GM19467 (cell line): ENCODE measurements at regions not wholly inside any gene's neighbourhood (a gene's known extent, or its start where the extent isn't known, plus 50 kb on each side); places are given as distances from the start of the nearest gene placed in this dataset.

Experiments used
- ATAC-seq: cut with Tn5 transposase; IDR thresholded peaks from one replicate; pipeline ENCODE4 v1.9.1; 2021; ENCODE audit warnings: mild to moderate bottlenecking, moderate library complexity; ENCODE audit not compliant: unreplicated experiment

DNA sequence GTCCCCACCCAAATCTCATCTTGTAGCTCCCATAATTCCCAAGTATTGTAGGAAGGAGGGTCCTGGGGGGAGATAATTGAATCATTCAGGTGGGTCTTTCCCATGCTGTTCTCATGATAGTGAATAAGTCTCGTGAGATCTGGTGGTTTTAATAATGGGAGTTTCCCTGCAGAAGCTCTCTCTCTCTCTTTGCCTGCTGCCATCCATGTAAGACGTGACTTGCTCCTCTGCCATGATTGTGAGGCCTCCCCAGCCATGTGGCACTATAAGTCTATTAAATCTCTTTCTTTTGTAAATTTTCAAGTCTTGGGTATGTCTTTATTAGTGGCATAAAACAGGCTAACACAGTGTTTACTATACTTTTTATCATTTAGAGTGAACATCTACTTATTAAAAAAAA, 338.8 kb downstream of the ANKRD7 start:
- ATAC-seq, result no peak

DNA sequence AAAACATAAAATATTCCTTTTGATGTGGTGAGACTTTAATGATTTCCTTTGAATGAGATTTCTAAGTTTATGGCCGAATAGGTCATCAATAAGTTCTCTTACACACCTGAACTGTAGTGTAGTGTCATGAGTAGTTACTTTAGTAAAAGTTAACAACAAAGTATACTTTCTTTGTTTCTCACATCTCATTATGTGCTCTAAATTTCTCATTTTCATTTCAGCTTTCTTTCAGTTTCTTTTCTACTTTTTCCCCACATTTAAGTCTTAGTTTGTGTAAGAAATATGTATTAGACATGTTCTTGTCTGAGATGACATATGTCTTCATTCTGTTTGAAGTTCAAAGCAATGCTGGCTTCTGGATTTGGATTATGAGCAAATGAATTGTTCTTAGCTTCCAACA, 348.1 kb downstream of the ANKRD7 start:
- ATAC-seq, result no peak

DNA sequence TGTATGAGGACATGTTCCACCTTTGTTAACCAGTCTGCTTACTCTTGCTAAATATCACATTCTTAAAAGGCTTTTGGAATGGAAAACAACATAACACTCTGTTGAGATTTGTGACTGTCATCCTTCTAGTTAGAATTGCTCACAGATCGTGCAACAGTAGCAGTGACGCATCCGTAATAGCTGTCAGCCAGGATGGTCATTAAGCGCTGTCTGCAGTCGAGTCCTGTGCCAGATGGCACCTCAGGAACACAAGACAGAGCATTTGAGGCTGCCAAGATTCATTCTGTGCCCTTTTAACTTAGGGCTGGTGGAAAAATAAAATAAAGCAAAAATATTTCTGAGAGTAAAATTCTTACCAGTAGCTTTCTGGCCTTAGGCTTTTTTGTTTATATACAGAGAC, 348.6 kb downstream of the ANKRD7 start:
- no peak for ATAC-seq

DNA sequence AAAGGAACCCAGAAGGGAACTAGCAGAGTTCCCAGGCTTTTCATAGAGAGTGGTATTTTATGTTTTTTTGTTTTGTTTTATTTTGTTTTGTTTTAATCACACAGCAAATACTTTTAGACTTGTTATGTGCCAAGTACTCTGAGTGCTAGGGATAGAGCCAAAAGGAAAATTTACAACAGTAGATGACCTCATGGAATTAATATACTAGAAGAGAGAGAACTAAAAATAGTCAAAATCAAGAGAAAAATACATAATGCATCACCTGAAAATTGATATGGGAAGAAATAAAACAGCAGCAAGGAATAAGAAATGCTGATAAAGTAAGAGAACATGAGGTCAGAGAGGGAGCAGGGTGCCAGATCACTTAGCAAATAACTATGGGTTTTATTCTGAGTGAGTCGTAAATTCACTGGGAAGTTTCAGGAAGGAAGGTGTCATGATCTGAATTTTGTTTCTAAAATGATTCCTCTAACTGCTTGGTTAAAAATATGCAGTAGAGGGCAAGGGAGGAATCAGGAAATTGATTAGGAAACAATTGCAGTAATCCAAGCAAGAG, 351.0 kb downstream of the ANKRD7 start:
- ATAC-seq, result no peak

DNA sequence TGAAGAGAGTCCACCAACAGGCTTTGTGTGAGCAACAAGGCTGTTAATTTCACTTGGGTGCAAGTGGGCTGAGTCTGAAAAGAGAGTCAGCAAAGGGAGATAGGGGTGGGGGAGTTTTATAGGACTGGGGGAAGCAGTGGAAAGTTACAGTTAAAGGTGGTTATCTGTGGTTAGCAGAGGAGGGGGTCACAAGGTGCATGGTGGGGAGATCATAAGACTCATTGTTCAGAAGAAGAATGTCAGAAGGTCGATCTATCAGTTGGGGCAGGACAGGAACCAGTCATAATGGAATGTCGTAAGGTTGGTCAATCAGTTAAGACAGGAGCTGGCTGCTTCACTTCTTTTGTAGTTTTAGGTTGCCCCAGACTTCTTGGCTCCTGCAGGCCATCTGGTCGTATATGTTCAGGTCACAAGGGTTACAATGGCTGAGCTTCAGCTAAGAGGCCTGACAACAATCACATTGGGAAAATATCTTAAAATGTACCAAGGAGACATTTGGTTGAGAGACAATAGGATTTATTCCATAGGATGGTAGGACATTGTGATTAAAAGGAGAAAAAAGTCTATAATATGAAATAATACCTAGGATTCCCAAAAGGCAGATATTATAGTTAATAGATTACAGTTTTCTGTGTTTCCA, 356.4 kb downstream of the ANKRD7 start:
- no peak for ATAC-seq

DNA sequence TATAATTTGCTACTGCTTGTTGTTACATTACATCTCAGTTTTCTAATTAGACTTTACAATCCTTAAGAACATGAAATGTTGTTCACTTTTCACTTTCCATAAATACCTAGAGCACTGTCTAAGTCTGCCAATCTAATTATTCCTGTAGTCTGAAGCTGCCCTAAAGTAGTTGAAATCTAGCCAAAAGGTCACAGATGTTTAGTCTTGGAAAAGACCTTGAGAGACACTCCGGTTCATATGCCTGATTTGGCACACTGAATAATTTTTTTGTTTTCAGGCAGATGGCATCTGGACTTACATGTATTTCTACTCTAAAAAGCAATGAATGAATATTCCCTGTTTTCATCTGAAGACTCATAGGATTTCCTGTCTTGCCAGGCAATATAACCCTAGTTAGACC, 359.1 kb downstream of the ANKRD7 start:
- no peak for ATAC-seq

DNA sequence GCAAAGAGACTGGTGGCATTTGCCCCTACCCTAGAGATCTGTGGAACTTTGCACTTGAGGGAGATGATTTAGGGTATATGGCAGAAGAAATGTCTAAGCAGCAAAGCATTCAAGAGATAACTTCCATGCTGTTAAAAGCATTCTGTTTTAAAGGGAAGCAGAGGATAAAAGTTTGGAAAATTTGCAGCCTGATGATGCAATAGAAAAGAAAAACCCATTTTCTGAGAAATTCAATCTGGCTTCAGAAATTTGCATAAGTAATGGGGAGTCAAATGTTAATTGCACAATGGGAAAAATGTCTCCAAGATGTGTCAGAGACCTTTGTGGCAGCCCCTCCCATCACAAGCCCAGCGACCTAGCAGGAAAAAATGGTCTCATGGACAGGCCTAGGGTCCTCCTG, 361.7 kb downstream of the ANKRD7 start:
- no peak for ATAC-seq

DNA sequence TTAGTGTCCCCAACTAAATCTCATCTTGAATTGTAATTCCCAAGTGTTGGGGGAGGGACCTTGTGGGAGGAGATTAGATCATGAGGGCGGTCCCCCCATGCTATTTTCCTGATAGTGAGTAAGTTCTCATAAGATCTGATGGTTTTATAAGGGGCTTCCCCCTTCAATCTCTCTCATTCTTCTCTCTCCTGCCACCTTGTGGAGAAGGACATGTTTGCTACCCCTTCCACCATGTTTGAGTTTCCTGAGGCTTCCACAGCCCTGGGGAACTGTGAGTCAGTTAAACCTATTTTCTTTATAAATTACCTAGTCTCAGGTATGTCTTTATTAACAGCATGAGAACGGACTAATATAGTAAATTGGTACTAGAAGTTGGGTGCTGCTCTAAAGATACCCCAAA, 365.6 kb downstream of the ANKRD7 start:
- ATAC-seq, result no peak

DNA sequence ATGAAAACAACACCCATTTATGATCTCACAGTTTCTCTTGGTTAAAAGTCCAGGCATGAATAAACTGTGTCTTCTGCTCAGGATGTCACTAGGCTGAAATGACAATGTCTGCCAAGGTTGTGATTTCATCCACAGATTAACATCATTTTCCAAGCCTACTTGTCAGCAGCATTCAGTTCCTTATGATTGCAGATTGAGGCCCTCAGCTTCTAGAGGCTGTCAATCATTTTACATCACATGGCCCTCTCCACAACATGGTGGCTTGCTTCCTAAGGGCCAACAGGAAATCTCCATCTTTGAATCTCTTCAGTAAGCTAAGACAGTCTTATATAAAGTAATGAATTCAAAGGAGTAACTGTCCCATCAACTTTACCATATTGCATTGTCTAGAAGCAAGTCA, 377.6 kb downstream of the ANKRD7 start:
- no peak for ATAC-seq

DNA sequence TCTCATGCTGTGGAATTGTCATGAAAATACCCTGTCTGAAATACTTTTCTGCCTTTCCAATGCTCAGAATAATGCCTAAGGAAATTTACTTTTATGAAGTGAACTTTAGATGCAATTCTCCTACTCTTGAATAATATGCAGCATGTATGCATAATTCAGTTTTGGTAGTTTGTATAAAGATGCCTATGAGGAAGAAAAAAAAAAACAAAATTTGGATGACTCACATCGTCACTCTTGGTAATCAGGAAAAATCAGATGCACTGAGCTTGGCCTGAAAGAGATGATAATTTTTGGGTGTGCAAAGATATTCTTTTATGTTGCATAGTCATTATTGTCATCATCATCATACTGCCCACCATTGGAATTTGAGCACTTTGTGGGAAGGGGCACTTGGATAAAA, 382.1 kb downstream of the ANKRD7 start:
- no peak for ATAC-seq

DNA sequence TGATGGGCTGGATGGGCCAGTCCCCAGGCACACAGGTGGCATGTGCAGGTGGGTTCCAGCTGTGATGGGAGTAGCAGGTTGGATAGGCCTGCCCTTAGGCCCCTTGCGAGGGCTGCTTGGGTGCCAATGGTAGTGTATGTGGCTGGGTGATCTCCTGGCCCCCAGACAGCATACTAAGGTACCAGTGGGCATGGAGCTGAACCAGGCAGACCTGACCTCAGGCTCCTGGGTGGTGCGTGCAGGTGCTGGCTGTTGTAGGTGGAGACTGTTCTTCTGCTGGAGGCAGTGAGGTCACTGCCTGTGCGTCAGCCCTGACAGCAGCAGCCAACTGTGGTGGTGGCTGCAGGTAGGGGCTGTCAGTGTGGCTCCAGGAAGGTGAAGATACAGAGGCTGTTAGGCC, 384.7 kb downstream of the ANKRD7 start:
- no peak for ATAC-seq

DNA sequence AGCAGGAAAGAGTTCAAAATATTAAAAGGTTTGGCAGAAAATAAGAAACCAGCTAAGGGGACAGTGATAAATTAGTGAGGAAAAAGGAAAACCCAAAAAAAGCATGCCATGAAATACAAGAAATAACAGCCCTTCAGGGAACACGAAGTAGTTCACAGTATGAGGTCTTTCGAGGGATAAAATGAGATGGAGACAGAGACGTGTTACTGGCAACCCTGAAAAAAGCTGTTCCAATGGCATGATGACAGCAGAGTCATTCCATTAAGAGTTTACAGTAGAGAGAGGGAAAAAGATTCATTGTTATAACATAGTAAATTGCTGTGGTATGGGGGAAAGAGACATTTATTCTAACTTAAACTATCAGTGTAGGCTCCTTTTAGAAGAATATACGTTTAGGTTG, 391.2 kb downstream of the ANKRD7 start:
- ATAC-seq, result no peak

DNA sequence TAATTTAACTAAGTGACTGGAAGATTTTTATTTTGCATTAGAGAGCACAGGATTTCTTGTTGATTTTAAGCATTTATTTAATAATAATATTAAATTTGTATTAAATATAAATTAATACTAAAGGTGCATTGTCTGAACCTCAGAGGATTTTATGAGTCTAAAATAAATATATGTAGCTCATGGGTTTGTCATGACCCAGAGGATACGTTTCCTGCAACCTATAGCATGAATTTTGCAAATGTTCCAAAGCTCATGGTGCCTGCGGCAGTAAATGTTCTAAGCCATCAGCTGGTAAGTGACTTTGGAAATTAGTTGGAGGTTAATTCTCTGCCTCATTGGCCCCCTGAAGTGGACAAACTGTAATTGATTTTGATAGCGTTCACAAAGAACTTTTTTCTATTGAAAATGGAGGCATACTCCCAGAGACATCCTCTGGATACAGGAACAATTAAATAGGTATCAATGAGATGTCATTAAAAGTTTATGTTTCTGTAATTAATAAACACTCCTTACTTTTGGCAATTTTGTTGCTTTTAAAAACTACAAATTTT, 397.4 kb downstream of the ANKRD7 start:
- ATAC-seq, result no peak

DNA sequence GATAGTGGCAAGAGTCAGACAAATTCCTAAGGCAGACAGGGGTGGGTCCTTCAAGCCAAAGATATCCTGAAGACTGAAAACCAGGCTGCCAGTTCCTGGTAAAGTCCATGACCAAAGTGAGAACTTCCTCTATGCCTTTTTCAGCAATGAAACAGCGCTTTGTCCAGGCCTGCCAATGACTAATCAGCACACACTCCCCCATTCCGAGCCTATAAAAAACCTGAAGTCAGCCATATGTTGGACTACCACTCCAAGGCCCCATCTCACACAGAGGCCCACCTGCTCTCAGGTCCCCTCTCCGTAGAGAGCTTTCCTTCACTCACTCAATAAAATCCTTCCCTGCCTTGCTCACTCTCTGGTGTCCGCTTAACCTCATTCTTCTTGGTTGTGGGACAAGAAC, 402.2 kb downstream of the ANKRD7 start:
- no peak for ATAC-seq

DNA sequence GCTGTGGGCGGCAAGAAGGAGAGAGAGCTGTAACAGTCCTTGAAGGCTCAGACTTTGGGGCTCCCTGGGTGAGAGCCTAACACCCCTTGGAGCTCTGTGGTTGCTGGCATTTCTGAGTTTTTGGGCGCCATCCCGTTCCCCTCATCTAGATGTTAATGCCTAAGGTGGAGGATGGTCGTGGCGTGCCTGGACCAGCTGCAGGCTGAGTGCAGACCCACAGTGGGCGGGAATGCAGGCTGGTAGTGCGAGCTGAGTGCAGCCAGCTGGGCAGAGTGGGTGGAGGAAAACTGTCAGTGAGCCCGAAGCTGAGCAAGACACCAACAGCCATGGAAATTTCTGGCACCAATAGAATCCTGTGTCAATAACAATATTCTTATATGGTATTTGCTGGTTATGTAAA, 403.0 kb downstream of the ANKRD7 start:
- no peak for ATAC-seq

DNA sequence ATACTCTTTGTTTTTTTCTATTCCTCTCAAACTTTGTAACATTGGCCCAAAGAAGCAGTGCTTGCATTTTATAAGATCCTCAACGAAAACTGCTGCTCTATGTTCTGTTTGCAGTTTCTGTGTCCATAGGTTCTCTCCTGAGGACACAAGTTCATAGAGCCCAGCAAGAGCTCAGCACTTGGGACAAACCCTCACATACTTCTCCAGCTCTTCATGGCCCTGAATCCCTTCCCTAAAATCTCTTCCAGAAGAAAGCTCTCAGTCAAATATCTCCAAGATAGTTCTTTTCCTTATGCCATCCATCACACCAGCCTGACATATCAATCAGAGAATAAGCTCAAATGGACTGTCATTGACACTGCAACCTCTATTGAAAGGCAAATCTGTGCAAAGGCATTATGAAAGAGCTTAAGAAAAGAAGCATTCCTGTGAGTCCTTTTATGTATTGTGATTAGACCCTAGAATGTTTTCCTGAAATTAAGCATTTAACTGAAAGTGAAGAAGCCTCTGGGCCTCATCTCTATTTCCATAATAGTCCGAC, 405.5 kb downstream of the ANKRD7 start:
- ATAC-seq, result no peak

DNA sequence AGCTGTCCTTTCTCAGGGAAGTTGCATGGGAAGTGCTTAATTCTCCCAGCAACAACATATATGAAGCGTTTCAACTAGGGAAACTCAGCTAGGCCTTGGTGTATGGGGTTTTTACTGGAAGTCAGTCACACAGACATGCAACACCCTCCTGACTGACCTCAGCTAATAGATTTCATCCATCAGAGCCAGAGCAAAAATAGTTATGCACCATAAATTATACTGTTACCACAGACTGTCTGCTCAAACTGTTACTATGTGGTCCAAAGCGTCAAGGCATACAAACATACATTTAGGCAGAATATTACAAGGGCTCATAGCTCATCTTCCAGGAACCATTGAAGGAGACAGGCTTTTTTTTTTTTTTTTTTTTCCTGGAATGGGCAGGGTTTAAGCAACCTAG, 417.9 kb downstream of the ANKRD7 start:
- ATAC-seq, result no peak

DNA sequence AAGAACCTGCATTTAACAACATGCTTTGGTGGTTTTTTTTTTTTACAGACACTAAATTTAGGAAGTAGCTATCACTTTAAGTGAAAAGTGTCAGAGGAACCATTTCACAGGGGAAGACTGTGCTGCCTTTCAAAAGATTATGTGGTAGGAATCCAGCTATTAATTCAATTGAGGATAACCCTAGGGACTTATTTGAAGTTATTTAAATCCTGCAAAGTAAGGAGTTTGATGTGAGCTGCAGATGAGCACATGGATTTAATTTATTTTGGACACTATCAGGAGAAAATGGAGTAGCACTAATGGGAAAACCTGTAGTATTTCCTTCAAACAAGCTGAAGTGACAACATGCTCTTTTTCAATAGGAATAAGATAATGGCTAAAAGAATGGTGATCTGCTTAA, 419.8 kb downstream of the ANKRD7 start:
- ATAC-seq, result no peak

DNA sequence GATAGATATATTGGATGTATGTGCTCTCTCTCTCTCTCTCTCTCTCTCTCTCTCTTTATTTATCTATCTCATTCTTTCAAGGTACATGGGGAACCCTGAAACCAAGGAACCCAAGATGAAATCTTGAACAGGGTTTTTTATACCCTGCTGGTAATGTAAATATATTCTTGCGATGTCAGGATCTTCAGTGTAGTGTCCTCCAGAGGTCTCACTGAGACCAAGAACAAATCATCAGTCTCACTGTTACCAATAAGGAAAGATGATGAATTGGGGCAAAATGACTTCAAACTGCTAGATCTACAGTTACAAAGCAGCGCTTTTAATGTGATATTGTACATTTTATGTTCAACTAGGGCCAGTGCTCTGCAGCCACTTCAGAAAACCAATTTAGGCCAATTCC, 423.5 kb downstream of the ANKRD7 start:
- no peak for ATAC-seq

DNA sequence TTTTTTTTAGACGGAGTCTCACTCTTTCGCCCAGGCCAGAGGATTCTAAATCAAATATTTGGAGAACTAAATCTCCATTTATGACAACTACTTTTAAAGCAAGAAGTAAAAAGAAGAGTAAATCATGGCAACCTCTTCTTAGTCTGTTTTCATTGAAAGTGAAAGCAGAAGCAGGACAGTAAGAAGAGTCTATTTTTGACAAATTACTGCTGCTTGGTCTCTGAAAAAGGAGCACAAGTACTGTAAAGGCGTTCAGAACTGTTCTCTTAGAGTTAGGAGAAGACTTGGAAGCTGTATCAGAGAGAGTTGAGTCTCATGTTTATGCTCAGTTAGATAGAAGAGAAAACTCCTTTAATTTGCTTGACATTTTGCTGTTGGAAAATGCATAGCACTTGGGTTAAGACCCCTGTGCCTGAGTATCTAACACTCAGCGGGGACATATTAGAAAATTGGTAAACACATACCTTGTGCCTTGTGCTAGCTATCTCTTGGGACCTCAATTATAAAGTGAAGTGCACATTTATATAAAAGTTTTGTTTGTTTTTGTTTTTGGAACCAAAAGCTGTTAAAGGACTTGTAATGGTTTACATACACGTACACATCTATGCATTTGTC, 433.0 kb downstream of the ANKRD7 start:
- ATAC-seq, result peak; percentile 53

DNA sequence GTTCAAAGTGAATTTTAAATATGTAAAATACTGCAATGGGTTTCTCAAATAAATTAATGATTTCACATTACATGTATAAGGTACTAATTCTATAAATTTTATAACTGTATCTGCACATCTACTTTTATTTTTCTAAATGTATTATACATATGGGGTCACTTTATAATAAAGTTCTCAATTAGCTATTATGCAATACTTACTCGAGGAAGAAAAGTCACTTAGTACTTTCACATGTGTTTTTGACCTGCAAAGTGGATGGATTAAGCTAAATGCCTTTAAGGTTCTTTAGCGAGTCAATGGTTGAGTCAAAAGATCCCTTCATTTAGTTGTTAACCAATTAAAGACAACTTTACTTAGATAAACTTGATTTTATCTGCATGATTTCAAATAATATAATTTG, 437.8 kb downstream of the ANKRD7 start:
- no peak for ATAC-seq

DNA sequence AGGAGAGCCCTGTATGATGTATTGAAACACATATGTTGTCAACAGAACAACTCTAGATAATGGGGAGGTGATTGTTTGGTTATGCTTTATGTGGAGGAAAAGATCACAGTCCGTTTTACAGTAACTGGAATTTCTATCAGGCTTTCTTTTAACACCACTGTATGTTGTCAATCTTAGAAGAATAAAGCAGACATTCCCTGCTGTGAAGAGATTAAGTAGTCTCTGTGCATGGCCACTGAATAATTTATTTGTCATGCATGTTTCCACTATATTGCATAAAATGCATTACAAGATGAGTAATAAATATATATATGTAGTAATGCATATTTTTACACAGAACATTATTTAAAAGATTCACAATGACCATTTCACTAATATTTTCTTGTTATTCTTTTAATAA, 440.0 kb downstream of the ANKRD7 start:
- ATAC-seq, result no peak
